ENCODE measurements at regions not wholly inside any gene's neighbourhood (a gene's known extent, or its start where the extent isn't known, plus 50 kb on each side); places are given as distances from the start of the nearest gene placed in this dataset.

DNA sequence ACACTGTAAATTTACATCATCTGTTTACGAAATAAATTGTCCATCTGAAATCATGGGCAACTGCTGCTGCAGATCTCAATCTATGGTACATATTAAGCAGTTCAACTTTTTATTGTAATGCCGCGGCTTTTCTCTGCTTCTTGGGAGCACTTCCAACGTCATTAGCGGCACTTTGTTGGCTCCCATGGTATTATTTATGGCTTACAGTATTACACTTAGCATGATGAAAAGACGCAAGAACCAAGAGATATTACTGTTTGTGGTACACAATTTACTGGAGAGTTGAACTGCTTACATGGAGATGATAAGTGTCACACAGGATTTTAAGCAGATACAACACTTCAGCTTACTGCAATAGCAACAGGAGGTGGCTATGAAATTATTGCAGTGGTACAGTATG, 442.1 kb downstream of the PCDH20 start:
- no peak for DNase-seq (ENCODE audit: low spot score)
- no peak for TF ChIP-seq CTCF (IDR thresholded peaks at IDR 0.05; ENCODE audit: extremely low read depth, missing control alignments)

GRCh38 chr13:60970736-60971135, 444.9 kb downstream of the PCDH20 start:
- DNase-seq (ENCODE audit: low spot score) = no peak
- no peak for TF ChIP-seq CTCF (IDR thresholded peaks at IDR 0.05; ENCODE audit: extremely low read depth, missing control alignments)

DNA sequence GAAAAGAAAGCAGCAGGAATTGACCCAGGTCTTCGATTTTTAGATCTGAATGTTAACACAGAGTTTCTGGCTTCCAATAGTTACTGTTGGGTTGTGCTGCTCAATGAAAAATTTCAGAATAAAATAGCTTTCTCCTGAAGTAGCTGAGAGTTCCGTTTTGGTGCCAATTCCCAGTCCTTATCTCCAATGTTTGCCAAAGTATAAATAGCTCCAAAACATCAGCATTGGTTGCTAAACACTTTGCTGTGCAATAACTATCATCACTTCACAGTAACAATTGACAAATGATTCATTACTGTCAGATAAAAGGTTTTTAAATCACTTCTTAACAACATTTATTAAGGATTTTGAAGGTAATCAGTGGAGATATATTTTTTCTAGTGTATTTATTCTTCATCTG, 446.0 kb downstream of the PCDH20 start:
- no peak for TF ChIP-seq CTCF (IDR thresholded peaks at IDR 0.05; ENCODE audit: extremely low read depth, missing control alignments)
- no peak for DNase-seq (ENCODE audit: low spot score)

DNA sequence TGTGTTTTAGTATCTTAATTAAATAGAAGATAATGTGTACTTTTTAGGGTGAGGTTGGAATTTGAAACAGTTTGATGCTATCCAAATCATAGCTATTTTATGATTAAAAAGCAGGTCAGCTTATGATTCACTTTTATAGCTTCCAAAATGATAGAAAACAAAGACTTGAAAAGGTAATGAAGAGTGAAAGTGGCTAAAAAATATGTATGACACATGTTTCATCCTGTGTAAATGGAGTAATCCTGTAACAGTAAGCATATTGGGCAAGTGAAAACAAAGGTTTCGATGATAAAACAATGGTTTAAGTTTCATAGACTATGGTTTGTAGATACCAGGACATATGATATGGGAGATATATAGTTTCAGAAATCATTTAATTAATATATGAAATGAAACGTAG, 456.2 kb downstream of the PCDH20 start:
- no peak for DNase-seq (ENCODE audit: low spot score)

DNA sequence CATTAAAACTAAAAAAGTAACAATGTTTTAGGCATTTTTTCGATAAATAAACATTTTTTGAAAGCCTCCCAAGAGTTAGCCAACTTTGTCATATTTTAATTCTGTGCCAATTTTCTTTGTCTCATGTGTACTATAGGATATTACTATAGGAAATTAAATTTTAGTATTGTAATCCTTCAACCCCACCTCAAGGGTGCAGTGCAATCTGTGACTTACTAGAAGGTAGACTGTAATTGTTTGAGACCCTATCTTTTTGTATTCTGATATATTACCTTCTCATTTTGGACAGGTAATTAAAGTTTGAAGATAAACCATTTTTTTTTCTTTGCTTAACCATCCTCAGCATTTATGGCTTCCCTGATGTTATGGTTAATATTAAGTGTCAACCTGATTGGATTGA, 457.8 kb downstream of the PCDH20 start:
- no peak for TF ChIP-seq CTCF (IDR thresholded peaks at IDR 0.05; ENCODE audit: extremely low read depth, missing control alignments)
- no peak for DNase-seq (ENCODE audit: low spot score)

More for the DNA sequence above, 456.2 kb downstream of the PCDH20 start:
- TF ChIP-seq CTCF (IDR thresholded peaks at IDR 0.05; ENCODE audit: extremely low read depth, missing control alignments) = no peak

DNA sequence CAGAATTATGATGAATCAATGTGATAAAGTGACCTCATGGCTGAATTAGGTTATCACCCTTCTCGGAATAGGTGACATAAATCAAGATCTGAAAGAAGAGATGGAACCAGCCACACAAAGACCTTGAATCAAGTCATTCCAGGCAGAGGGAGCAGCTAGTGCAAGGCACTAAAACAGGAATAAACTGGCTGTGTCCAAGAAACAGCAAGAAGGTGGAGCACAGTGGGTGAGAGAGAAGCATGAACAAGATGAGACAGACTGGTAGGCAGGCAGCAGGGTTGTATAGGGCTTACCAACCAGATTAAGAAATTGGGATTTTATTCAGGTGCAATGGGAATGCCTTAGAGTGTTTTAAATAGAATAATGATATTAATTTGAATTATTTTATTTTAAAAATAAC, 470.3 kb downstream of the PCDH20 start:
- DNase-seq (ENCODE audit: low spot score) = no peak

GRCh38 chr13:60944863-60945262, 470.8 kb downstream of the PCDH20 start:
- TF ChIP-seq CTCF (IDR thresholded peaks at IDR 0.05; ENCODE audit: extremely low read depth, missing control alignments) = no peak
- DNase-seq (ENCODE audit: low spot score) = no peak

More for the DNA sequence above, 470.3 kb downstream of the PCDH20 start:
- no peak for TF ChIP-seq CTCF (IDR thresholded peaks at IDR 0.05; ENCODE audit: extremely low read depth, missing control alignments)
